Neural progenitor cell (in vitro differentiated cells): ENCODE measurements at regions not wholly inside any gene's neighbourhood (a gene's known extent, or its start where the extent isn't known, plus 50 kb on each side); places are given as distances from the start of the nearest gene placed in this dataset. TPM values are rescaled to one million over a fixed set of nuclear protein-coding genes. Genes with fewer than 3 reads are reported as not detected.
A peak's percentile ranks its signal among the peaks of the same experiment; 100 is the strongest.

Experiments
- DNase-seq: peaks from one replicate; pipeline ENCODE4 v3.0.0-alpha.2; 2016; ENCODE audit warnings: low spot score
- H2AFZ ChIP-seq: fragments of 200-600 bp; sonication (generic); replicated peaks from 2 replicates; pipeline ENCODE4 v1.6.1; 2016; ENCODE audit warnings: antibody characterized with exemption
- H3F3A ChIP-seq: fragments of 200-600 bp; sonication (generic); 2 replicates; pipeline ENCODE4 v1.6.1; 2016; ENCODE audit warnings: antibody characterized with exemption, low read depth
- H3K27ac ChIP-seq: fragments of 200-600 bp; sonication (generic); 2 replicates; pipeline ENCODE4 v1.5.1; 2016; ENCODE audit warnings: mild to moderate bottlenecking
- H3K27me3 ChIP-seq: fragments of 200-600 bp; sonication (generic); 2 replicates; pipeline ENCODE4 v1.6.1; 2016; ENCODE audit warnings: mild to moderate bottlenecking, moderate library complexity
- H3K36me3 ChIP-seq: fragments of 200-600 bp; sonication (generic); 2 replicates; pipeline ENCODE4 v1.5.1; 2016
- H3K4me1 ChIP-seq: fragments of 200-600 bp; sonication (generic); 2 replicates; pipeline ENCODE4 v1.6.1; 2016; ENCODE audit warnings: mixed run types
- H3K4me2 ChIP-seq: fragments of 200-600 bp; sonication (generic); 2 replicates; pipeline ENCODE4 v1.6.1; 2016
- H3K4me3 ChIP-seq: fragments of 200-600 bp; sonication (generic); 2 replicates; pipeline ENCODE4 v1.5.1; 2016
- H3K79me2 ChIP-seq: fragments of 200-600 bp; sonication (generic); 2 replicates; pipeline ENCODE4 v1.6.1; 2016; ENCODE audit warnings: low read depth
- H3K9ac ChIP-seq: fragments of 200-600 bp; sonication (generic); 2 replicates; pipeline ENCODE4 v1.6.1; 2016
- H3K9me3 ChIP-seq: fragments of 200-600 bp; sonication (generic); 2 replicates; pipeline ENCODE4 v1.5.1; 2016; ENCODE audit warnings: low read depth
- H4K20me1 ChIP-seq: fragments of 200-600 bp; sonication (generic); 2 replicates; pipeline ENCODE4 v1.6.1; 2016; ENCODE audit warnings: low read depth
- H3K27ac Mint-ChIP-seq: 3 replicates; pipeline ENCODE4 v1.8.0; 2021; ENCODE audit warnings: mixed read lengths
- H3K27me3 Mint-ChIP-seq: 2 replicates; pipeline ENCODE4 v1.8.0; 2022; ENCODE audit warnings: low read depth, mild to moderate bottlenecking, inconsistent platforms, moderate library complexity, mixed read lengths; ENCODE audit not compliant: insufficient read depth
- H3K36me3 Mint-ChIP-seq: 3 replicates; pipeline ENCODE4 v1.8.0; 2021; ENCODE audit warnings: mixed read lengths
- H3K4me1 Mint-ChIP-seq: 3 replicates; pipeline ENCODE4 v1.8.0; 2021; ENCODE audit warnings: mixed read lengths
- H3K4me3 Mint-ChIP-seq: 3 replicates; pipeline ENCODE4 v1.8.0; 2021; ENCODE audit warnings: mild to moderate bottlenecking, moderate library complexity, mixed read lengths
- H3K9me3 Mint-ChIP-seq: 3 replicates; pipeline ENCODE4 v1.8.0; 2020; ENCODE audit warnings: mixed read lengths
- EZH2 ChIP-seq: fragments of 200-600 bp; sonication (generic); IDR thresholded peaks from 2 replicates; pipeline ENCODE4 v1.6.1; 2017; ENCODE audit warnings: antibody characterized with exemption, mild to moderate bottlenecking, moderate library complexity
- EZH2phosphoT487 ChIP-seq: fragments of 200-600 bp; sonication (generic); IDR thresholded peaks from 2 replicates; pipeline ENCODE4 v1.6.1; 2017; ENCODE audit warnings: antibody characterized with exemption
- small RNA-seq: library from RNA; depleted of rRNA; stranded (forward); fragments of <200 nt; gene quantifications from one replicate; pipeline ENCODE3, GENCODE V24; 2015
- TF ChIP-seq, protein P1 (sequence below): fragments of 200-600 bp; sonication (generic); IDR thresholded peaks from 2 replicates; pipeline ENCODE4 v1.5.1; 2017; ENCODE audit warnings: antibody characterized with exemption, mild to moderate bottlenecking

DNA sequence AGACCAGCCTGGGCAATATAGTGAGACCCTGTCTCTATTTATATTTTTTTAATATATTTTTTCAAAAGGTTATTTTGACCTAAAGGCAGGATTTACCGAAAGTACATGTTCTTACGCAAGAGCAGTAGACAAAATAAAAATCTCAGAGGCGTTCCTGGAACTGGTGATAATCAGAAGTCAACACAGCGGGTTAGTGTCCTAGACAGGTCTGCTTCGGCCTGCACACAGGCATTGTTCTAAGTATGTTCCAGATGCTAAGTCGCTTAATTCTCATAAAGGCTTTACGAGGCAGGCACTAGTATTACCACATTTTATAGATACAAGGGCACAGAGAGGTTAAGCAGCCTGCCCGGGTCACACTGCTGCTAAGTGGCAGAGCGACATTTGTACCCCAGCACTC is 56.9 kb upstream of the SLC25A33 start:
- Histone ChIP-seq H3K27me3 (no peaks in the 10 kb centered on the region), H3K9ac (no peak overlapping the region), H3F3A (peaks cover 8% of the 10 kb centered on the region), H3K4me1 (no peaks in the 10 kb centered on the region), H3K36me3 (no peaks in the 10 kb centered on the region), H3K27ac (no peak overlapping the region), H3K79me2 (no peaks in the 10 kb centered on the region), H3K9me3 (no peaks in the 10 kb centered on the region), H3K4me3 (no peak overlapping the region), H2AFZ (no peak overlapping the region), H3K4me2 (no peak overlapping the region), H4K20me1 (no peaks in the 10 kb centered on the region)
- Mint-ChIP-seq H3K9me3 (no peaks in the 10 kb centered on the region), H3K27ac (no peak overlapping the region), H3K4me3 (no peak overlapping the region), H3K36me3 (no peaks in the 10 kb centered on the region), H3K4me1 (peaks cover 5% of the 10 kb centered on the region), H3K27me3 (peaks cover 7% of the 10 kb centered on the region)
- TF ChIP-seq EZH2phosphoT487 (no peak), EZH2 (no peak)
- TF ChIP-seq, protein P1, sequence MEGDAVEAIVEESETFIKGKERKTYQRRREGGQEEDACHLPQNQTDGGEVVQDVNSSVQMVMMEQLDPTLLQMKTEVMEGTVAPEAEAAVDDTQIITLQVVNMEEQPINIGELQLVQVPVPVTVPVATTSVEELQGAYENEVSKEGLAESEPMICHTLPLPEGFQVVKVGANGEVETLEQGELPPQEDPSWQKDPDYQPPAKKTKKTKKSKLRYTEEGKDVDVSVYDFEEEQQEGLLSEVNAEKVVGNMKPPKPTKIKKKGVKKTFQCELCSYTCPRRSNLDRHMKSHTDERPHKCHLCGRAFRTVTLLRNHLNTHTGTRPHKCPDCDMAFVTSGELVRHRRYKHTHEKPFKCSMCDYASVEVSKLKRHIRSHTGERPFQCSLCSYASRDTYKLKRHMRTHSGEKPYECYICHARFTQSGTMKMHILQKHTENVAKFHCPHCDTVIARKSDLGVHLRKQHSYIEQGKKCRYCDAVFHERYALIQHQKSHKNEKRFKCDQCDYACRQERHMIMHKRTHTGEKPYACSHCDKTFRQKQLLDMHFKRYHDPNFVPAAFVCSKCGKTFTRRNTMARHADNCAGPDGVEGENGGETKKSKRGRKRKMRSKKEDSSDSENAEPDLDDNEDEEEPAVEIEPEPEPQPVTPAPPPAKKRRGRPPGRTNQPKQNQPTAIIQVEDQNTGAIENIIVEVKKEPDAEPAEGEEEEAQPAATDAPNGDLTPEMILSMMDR: no peak
- no peak for DNase-seq

DNA sequence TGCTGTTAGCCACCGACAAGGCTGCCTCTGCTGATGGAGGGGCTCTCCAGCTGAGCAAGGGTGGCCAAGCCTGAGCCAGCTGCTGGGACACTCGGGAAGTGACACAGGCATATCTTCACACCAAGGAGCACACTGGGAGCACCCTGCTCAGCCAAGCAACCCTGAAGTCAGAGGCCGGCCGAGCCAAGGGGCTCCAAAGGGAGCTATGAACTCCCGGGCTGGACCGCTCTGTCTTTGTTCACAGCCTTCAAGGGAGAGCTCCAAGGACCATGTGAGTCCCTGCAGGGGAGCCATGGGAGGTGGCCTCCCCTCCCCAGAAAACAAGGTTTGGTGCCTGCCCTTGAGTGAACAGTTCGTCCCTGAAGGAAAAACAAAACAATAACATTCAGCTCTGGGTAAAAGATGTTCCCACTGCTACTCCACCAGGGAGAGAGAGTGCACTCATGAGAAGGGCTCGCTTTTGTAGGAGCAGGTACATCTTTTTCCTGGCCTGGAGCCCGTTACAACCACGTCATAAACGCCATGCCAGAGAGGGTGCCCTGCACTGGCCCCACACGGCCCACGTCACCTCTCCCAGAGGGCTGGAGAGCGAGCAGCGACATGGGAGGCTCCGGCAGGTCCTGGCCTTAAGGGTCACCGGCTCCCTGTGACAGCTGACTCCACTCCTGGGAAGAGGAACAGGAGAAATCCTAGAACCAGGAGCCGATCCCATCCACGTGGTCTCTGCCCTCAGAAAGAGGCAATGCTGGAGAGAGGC is 56.3 kb upstream of the SLC25A33 start:
- Histone ChIP-seq H3K4me2 (no peak overlapping the region), H3F3A (peaks cover 2% of the 10 kb centered on the region), H3K36me3 (no peaks in the 10 kb centered on the region), H3K27ac (no peak overlapping the region), H3K4me1 (no peaks in the 10 kb centered on the region), H3K79me2 (no peaks in the 10 kb centered on the region), H2AFZ (peak overlapping the region; percentile 63), H3K27me3 (no peaks in the 10 kb centered on the region), H3K9ac (no peak overlapping the region), H3K9me3 (no peaks in the 10 kb centered on the region), H3K4me3 (no peak overlapping the region), H4K20me1 (no peaks in the 10 kb centered on the region)
- Mint-ChIP-seq H3K27me3 (peaks cover 7% of the 10 kb centered on the region), H3K4me1 (peaks cover 5% of the 10 kb centered on the region), H3K27ac (no peak overlapping the region), H3K36me3 (no peaks in the 10 kb centered on the region), H3K9me3 (no peaks in the 10 kb centered on the region), H3K4me3 (no peak overlapping the region)
- TF ChIP-seq, protein P1: no peak
- no peak for DNase-seq

DNA sequence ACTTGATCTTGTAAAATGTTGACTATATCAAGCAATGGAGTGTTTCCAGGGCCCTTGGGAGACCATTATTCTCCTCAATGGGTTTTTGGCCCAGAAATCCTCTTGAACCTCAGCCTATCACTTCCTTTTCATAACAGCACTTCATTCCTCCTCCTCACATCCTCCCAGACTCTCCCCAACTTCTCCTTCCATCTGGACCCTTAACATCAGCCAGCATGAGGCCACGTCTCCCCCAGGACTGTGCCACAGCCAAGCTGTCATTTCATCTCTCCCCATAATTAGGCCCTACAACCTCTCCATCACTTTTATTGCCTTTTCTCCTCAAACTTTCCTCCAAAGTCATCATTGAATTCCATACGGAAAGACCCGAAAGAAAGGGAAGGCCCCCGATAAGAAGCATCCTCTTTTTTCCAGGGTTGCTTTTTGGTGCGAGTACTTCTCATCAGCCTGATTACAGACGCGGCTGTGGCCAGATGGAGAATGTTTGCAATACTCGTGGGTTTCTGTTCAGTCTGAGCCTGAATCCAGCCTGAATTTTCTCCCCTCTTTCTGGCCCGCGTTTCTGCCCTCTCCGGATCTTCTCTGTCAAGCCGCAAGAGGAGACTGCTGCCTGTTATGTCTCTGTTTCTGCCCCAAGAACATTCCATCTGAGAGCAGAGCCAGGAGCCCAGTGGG is 52.7 kb upstream of the SLC25A33 start:
- Histone ChIP-seq H3K9me3 (no peaks in the 10 kb centered on the region), H3F3A (no peaks in the 10 kb centered on the region), H4K20me1 (no peaks in the 10 kb centered on the region), H3K27ac (no peak overlapping the region), H3K4me1 (no peaks in the 10 kb centered on the region), H3K4me3 (no peak overlapping the region), H3K4me2 (no peak overlapping the region), H3K27me3 (no peaks in the 10 kb centered on the region), H3K79me2 (no peaks in the 10 kb centered on the region), H2AFZ (no peak overlapping the region), H3K9ac (no peak overlapping the region), H3K36me3 (no peaks in the 10 kb centered on the region)
- Mint-ChIP-seq H3K27ac (no peak overlapping the region), H3K36me3 (no peaks in the 10 kb centered on the region), H3K9me3 (no peaks in the 10 kb centered on the region), H3K4me3 (no peak overlapping the region), H3K4me1 (peaks cover 8% of the 10 kb centered on the region), H3K27me3 (peaks cover 4% of the 10 kb centered on the region)
- TF ChIP-seq, protein P1: no peak
- TF ChIP-seq EZH2phosphoT487 (no peak), EZH2 (no peak)
- DNase-seq: no peak

Small RNA genes lying in the stretch of these regions (small RNA-seq; reads per million reads assigned to genes)
- gene RNA5SP40: not detected
